GM13977 (cell line): ENCODE measurements at regions not wholly inside any gene's neighbourhood (a gene's known extent, or its start where the extent isn't known, plus 50 kb on each side); places are given as distances from the start of the nearest gene placed in this dataset.

Experiments used
- DNase-seq: peaks from one replicate; pipeline ENCODE4 v3.0.0; 2012; ENCODE audit warnings: low spot score
- in situ Hi-C: fragments of 300-500 bp; cut with MboI; formaldehyde crosslinking; loops from one replicate; pipeline ENCODE4 v1.12.0; 2022; ENCODE audit warnings: low sequenced_read_pairs, low pct_unique_long_range_greater_than_20kb, mixed read lengths, inconsistent platforms; ENCODE audit not compliant: unreplicated experiment
- TF ChIP-seq, protein P1 (sequence below): IDR thresholded peaks from 2 replicates; pipeline ENCODE4 v1.5.1; 2012; ENCODE audit warnings: mild to moderate bottlenecking, control low read depth; ENCODE audit not compliant: insufficient read depth; ENCODE audit errors: extremely low read depth, missing control alignments

DNA sequence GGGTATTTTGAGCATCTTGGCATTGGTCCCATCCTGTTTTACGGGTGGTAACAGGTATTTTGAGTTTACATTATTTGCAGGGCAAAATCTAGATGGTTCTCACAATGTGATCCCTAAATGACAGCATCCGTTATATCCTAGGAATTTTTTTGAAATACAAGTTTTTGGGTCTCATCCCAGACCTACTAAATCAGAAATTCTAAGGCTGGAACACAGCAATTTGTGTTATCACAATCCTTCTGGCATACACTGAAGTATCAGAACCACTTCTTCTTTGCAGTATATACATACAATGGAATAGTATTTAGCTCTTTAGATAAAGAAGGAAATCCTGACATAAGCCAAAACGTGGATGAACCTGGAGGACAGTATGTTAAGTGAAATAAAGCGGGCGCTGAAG lies 104.1 kb upstream of the LSM6 start:
- in situ Hi-C loops, result no loop called here
- TF ChIP-seq, protein P1, sequence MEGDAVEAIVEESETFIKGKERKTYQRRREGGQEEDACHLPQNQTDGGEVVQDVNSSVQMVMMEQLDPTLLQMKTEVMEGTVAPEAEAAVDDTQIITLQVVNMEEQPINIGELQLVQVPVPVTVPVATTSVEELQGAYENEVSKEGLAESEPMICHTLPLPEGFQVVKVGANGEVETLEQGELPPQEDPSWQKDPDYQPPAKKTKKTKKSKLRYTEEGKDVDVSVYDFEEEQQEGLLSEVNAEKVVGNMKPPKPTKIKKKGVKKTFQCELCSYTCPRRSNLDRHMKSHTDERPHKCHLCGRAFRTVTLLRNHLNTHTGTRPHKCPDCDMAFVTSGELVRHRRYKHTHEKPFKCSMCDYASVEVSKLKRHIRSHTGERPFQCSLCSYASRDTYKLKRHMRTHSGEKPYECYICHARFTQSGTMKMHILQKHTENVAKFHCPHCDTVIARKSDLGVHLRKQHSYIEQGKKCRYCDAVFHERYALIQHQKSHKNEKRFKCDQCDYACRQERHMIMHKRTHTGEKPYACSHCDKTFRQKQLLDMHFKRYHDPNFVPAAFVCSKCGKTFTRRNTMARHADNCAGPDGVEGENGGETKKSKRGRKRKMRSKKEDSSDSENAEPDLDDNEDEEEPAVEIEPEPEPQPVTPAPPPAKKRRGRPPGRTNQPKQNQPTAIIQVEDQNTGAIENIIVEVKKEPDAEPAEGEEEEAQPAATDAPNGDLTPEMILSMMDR, result no peak
- DNase-seq, result no peak

DNA sequence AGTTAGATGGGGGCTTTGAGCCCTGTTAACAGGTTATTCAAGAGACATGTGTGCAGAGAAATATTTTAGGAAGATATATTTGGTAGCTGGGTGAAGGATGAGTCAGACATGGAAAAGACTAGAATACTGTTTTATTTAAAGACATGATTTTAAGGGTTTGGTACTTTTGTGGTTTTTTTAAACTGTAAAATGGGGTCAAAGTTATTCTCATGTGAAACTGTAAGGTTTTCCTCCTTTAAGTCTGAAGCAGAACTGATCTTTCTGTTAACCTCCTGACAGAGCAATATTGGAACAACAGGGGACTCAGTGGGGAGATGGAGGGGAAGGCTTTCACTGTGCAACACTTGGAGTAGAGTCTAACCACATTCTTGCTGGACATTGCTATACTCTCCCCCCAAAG lies 112.4 kb upstream of the LSM6 start:
- TF ChIP-seq, protein P1, result no peak
- no peak for DNase-seq
- in situ Hi-C loops, result no loop called here

DNA sequence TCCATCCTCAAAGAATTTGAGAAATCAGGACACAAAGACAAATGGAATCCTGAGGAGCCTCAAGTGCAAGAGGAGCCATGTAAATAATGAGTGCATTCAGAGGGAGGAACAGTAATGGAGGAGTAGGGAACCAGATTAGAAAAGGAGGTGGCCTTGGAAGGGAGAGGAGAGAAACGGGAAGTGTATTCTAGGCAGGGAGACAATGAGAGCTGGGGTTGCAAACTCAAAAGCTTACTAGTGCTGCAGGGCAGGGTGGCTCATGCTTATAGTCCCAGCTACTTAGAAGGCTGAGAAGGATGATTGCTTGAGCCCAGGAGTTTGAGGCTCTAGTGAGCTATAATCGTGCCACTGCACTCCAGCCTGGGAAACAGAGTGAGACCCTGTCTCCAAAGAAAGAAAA lies 113.2 kb upstream of the LSM6 start:
- DNase-seq, result no peak
- in situ Hi-C loops, result no loop called here

DNA sequence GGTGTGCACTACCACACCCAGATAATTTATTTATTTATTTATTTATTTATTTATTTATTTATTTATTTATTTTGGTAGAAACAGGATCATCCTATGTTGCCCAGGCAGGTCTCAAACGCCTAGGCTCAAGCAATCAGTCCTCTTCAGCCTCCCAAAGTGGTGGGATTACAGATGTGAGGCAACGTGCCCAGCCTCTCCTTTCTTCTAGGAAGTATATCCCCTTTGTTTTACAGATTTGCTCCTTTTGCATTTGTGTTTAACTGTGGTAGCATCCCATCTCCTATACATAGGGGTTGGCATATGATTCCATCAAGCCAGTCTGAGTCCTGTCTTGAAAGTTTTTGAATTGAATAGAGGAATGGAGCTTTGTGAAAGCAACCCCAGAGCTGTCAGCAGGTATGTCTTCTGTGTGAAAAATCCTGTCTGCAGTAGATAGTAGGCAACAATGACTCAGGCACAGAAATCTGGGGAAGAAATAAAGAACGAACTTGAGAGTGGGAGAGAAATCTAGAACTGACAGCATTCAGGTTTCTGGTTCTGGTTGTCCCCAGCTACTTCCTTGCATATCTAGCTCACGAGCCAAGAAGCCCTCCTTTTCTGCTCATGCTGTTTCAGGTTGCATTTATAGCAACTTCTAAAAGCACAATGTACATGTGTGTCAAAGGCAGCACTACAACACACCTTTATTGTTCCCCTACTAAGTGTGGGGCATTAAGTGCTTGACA lies 113.7 kb upstream of the LSM6 start:
- TF ChIP-seq, protein P1, result no peak
- DNase-seq, result no peak
- in situ Hi-C loops, result no loop called here

More for the DNA sequence above, 113.2 kb upstream of the LSM6 start:
- TF ChIP-seq, protein P1, result no peak

DNA sequence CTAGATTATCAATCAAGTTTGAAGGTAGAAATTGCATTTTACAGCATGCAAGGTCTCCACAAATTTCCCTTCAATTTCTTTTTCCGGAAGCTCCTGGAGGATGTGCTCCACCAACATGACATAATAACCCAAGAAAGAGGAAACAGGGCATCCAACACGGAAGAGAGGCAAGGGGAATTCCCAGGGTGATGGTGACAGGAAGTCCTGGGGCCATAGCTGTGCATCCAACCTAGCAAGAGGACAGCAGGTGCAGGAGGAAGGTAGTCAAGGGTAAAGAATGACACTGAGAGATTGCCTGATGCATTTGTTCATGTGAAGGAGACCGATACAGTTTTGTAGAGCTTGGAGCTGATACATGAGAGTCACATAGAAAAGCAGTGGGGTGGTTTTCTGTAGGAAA lies 115.7 kb upstream of the LSM6 start:
- DNase-seq, result peak; percentile 38
- in situ Hi-C loops, result no loop called here
- TF ChIP-seq, protein P1, result no peak

DNA sequence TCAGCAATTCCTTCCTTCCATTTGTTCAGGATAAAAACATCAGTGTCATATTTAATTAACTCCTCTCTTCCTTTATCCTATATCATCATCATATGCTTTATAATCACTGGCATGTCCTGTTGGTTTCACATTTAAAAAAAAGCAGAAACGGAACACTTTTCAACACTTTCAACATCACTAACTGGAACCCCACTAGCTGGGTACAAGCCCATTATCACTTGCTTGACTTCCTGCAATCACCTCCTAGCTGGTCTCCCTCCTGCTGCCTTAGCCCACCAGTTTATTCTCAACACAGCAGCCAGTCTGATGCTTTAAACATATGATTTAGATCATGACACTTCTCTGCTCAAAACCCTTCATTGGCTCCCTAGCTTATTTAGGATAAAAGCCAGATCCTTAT lies 116.4 kb upstream of the LSM6 start:
- DNase-seq, result peak; percentile 19
- in situ Hi-C loops, result no loop called here
- TF ChIP-seq, protein P1, result no peak
